ENCODE measurements at regions not wholly inside any gene's neighbourhood (a gene's known extent, or its start where the extent isn't known, plus 50 kb on each side); places are given as distances from the start of the nearest gene placed in this dataset.

DNA sequence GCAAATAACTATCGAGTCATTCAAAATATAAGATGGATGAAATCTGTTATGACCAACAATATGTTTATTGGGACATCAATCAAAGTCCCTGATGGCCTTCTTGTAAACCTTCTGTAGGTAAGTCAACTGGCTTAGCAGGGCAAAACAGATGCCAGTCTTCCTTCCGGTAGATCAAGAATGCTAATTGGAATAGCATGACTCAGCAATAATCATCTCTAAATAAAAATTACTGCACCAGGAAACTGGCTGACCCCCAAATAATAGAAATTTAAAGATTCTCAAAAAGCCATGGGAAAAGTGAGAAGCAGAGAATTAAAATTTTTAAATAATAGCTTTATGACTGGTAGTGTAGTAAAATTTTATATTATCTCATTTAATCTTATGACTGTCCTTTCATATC lies 1005.4 kb downstream of the OLFM4 start:
- TF ChIP-seq EZH2 (IDR thresholded peaks at IDR 0.05; ENCODE audit: borderline replicate concordance, low read depth, low read length, severe bottlenecking) (no peak), JUN (IDR thresholded peaks at IDR 0.05; ENCODE audit: borderline replicate concordance, insufficient read depth, insufficient read length, low read depth) (no peak), MYC (IDR thresholded peaks at IDR 0.05; ENCODE audit: low read depth, low read length) (no peak), POLR2AphosphoS5 (IDR thresholded peaks at IDR 0.05; ENCODE audit: insufficient read depth, low read depth, low read length) (no peak)
- TF ChIP-seq, protein P1, sequence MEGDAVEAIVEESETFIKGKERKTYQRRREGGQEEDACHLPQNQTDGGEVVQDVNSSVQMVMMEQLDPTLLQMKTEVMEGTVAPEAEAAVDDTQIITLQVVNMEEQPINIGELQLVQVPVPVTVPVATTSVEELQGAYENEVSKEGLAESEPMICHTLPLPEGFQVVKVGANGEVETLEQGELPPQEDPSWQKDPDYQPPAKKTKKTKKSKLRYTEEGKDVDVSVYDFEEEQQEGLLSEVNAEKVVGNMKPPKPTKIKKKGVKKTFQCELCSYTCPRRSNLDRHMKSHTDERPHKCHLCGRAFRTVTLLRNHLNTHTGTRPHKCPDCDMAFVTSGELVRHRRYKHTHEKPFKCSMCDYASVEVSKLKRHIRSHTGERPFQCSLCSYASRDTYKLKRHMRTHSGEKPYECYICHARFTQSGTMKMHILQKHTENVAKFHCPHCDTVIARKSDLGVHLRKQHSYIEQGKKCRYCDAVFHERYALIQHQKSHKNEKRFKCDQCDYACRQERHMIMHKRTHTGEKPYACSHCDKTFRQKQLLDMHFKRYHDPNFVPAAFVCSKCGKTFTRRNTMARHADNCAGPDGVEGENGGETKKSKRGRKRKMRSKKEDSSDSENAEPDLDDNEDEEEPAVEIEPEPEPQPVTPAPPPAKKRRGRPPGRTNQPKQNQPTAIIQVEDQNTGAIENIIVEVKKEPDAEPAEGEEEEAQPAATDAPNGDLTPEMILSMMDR (IDR thresholded peaks at IDR 0.05; ENCODE audit: extremely low read depth in 1 of 2, insufficient read depth in 1 of 2, low read depth in 1 of 2, low read length in 2 of 2), result no peak
- TF ChIP-seq, protein P2, sequence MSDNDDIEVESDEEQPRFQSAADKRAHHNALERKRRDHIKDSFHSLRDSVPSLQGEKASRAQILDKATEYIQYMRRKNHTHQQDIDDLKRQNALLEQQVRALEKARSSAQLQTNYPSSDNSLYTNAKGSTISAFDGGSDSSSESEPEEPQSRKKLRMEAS (IDR thresholded peaks at IDR 0.05; ENCODE audit: insufficient read depth, insufficient read length), result no peak
